Stimulated activated CD8-positive, alpha-beta memory T cell treated with anti-CD3 and anti-CD28 coated beads, Interleukin-7, amount 100 ng/mL, for 24 hours (primary cell): ENCODE measurements at regions not wholly inside any gene's neighbourhood (a gene's known extent, or its start where the extent isn't known, plus 50 kb on each side); places are given as distances from the start of the nearest gene placed in this dataset.

Experiments used
- DNase-seq: peaks from one replicate; pipeline ENCODE4 v3.0.0-alpha.2; 2020; ENCODE audit warnings: low read depth

DNA sequence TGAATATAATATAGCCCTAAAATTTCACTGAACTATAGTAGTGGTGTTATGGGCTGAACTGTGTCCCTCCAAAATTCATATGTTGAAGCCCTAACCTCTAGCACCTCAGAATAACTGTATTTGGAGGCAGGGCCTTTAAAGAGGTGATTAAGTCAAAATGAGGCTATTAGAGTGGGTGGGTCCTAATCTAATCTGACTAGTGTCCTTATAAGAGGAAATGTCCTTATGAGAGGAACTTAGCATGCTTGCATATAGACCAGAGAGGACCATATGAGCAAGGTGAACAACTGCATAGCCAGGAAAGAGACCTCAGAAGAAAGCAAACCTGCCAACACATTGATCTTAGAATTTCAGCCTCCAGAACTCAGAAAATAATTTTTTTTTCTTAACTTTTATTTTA lies 238.4 kb downstream of the ZEB2 start:
- DNase-seq, result no peak

DNA sequence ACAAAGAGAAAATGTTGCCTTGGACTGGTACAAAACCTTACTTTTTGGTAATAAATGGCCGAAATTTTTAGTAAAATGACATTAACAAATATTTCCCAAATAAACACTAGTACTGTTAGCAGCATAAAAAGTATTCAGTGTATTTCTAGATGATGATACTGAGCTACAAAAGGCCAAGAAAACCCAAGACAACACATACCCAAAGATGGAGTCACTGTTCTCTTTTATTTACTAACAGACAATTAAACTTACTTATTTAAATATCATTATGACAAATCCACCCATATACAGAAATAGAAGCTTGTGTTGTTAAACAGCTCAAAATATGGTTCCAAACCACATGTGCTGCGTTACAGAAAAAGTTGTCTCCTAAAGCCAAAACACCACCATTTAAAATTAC lies 239.9 kb downstream of the ZEB2 start:
- no peak for DNase-seq

DNA sequence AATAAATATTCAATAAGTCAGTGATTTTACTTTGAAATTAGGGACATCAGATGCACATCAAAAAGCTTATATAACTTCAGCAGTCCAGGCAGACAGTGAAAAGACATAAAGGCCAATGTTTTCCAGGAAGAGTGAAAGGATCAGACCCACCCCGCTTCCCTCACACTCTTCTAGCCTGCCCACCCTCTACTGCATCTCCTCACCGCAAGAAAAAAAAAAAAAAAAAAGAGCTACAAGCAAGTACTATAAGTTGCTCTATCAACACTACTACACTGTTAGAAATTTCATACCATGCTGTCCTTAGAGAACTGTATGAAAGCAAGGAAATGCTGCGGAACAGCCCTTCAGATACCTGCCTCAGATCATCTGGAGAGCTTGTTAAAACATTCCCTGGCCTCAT lies 240.8 kb downstream of the ZEB2 start:
- DNase-seq, result no peak

DNA sequence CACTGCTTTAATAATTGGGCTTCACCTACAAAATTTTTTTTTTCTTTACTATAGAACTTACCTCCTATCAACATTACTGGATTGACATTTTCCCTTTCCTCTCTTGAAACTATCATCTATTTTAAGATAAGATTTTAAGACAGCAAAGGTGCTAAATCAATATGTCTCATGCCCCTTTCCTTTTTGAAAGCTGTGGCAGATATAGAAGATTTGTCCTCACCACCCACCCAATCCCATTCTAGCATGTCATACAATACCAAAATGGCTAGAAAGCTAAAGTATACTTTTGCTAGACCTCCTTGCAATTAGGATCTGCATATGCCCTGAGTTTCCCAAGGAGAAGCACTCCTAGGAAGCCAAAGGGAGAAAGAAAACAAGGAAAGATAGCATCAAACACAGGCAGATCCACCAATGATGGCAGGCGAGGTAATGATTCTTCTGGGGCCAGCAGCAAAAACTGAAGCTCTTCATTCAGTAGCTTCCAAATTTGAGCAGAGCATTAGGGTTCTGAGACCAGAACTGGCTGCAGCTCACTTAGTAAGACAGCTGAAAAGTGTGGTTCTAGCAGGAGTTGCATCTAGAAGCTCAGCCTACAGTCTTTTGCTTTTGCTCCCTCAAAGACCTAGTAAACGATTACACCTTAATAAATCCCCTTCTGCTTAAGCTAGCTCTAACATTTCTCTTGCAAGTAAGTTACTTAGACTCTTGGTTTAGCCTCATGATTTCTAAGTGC lies 242.1 kb downstream of the ZEB2 start:
- no peak for DNase-seq

DNA sequence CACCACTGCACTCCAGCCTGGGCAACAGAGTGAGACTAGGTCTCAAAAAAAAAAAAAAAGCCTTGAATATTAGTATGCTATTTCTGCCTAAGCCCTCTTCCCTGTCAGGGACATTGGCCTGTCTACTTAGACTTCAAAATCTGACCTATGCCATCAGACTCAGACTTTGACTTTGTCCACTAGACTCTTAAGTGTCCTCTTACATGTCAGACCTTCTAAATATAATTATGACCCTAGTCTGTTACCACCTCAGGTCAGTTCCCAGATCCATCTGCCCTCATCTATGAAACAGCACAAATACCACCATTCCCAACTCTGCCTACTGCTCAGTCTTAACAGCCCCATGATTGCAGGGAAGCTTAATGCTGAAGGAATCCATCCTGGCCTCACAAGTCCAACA lies 244.6 kb downstream of the ZEB2 start:
- no peak for DNase-seq

DNA sequence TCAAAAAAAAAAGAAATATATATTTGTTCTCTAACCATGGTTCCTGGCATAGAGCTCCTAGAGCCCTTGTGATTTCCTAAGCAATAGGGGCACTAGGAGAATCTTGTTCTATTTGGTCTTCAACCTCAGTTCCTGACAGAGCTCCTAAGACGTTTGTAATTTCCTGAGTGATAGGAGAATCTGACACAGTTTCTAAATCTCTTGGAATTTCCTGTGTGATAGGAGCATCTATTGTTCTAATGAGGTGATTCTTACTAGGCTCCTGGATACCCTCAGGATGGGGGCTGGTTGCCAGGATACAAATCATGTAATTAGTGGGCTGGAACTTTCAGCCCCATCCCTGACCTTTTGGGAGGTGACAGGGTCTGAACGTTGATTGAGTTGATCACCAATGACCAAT lies 245.8 kb downstream of the ZEB2 start:
- DNase-seq, result no peak

DNA sequence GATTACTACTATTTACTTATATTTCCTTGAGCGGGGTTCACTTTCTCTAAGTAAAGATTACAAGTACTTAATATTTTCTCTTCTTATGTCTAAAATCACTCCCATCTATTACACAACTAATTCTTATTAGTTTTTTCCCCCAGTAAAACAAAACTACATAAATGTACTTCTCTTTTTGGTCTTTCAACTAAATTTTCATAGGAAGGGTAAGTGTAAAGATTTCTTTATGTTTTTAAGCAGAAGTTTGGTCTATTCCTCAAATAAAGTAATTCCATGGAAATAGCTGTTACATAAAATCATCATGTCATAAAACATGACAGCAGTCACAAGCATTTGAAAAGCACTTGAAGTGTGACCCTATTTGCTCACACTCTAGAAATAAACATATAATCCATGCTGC lies 249.0 kb downstream of the ZEB2 start:
- DNase-seq, result no peak

DNA sequence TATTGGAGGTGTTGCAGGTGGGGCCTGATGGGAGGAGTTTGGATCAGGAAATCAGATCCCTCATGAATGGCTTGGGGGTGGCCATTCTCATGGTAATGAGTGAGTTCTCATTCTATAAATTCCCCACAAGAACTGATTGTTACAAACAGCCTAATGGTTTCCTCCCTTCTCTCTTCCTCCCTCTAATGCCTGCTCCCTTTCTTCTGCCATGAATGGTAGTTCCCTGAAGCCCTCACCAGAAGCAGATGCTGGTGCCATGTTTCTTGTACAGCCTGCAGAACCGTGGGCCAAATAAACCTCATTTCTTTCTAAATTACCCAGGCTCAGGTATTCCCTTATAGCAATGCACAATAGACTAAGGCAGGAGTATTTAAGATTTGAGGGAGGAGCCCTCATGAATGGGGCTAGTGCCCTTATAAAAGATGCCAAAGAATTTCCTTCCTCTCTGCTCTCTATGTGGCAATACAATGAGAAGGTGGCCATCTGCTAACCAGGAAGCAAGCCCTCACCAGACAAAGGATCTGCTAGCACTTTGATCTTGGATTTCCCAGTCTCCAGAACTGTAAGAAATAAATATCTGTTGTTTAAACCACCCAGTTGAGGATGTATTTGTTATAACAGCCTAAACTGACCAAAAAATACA lies 251.8 kb downstream of the ZEB2 start:
- DNase-seq, result no peak

DNA sequence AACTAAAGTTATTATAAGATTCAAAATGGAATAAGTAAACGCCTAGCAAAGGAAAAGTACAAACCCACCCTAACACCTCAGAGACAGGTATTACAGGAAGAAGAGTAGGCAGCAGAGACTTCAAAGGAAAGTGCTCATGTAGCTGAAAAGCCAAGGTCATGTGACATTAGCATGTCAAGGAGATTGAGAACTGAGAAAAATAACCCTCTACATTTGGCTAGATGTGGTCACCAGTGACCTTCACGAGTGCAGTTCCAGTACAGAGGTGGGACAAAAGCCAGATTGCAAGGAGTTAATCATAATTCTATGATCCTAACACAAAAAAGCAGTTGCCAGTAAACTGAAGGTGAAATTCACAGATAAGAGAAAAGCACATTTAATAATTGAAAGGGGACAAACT lies 252.7 kb downstream of the ZEB2 start:
- DNase-seq, result no peak

DNA sequence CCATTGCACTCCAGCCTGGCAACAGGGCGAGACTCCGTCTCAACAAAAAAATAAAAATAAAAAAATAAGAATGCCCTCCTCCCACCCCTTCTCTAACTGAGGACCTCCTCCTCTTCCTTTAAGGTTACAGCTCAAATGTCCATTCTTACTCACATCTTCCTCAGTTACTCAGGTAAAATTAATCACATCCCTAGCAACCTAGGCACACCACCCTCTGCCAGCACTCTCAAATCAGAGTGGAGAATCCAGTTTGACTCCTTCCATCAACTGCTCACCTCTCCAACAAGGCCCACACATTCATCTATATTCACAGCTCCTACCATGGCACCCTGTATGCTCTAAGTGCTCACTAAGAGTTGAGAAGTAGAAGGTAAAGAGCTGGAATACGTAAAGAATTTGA lies 254.3 kb downstream of the ZEB2 start:
- no peak for DNase-seq

DNA sequence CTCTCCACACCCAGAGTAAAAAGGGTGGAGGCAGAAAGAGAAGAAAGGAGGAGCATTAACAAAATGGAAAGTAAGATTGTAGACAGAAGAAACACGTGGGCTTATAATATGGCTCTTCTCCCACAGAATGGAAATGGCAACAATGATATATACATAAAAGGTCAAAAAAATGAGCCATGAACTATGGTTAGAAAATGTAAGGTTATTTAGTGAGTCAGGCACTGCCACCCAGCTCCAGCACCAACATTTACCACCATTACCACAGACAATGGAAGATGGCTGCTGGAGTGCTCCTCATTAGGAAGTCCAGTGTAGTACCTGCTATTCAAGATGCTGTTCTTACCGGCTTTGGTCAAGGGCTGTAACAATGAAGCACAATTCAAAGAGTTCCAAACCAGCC lies 258.0 kb downstream of the ZEB2 start:
- no peak for DNase-seq

DNA sequence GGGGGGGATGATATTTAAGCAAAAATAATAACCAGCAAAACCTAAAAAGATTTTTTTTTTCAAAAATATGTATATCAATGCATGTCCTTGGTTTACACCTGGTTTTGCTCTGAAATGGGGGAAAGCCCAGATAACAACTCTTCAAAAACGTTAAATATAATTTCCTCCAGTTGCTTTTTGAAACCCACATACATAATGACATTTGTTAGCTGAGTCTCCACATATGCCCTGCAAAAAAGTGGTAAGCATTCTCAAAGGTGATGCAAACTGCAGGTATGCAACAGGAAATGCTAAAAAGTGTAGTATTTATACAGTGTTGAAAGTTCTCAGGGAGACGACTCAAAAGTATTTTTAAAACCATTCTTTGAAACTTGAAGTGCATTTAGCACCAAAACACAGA lies 258.6 kb downstream of the ZEB2 start:
- DNase-seq, result no peak

DNA sequence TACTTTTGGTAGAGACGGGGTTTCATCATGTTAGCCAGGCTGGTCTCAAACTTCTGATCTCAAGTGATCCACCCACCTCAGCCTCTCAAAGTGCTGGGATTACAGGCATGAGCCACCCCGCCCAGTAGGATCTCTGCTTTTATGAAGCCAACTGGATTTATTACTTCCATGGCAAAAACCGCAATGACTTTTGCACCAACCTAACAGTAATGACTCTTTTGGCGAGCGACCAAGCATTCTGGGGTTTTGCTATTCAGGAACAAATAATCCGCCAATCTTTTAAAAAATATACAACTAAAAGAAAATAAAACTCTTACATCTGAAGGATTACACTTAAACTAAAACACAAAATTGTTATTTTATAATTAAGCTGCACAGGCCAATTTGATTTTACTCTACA lies 260.6 kb downstream of the ZEB2 start:
- no peak for DNase-seq

DNA sequence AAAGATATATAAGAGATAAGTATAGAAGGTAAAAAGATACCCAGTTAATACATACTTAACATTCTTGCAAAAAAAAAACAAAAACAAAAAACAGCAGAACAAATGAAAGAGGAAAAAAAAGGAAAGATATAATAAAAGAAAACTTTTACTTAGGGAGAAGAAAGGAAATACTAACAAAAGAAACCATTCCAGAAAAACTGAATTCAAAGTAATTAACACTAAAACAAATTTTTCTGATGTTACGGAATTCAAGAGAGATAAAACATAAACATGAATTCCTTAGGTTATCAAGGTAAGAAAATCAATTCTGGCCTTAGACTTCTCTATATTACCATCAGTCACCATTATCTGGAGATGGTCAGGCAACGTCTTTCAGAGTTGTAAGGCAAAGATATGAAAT lies 261.8 kb downstream of the ZEB2 start:
- DNase-seq, result no peak

DNA sequence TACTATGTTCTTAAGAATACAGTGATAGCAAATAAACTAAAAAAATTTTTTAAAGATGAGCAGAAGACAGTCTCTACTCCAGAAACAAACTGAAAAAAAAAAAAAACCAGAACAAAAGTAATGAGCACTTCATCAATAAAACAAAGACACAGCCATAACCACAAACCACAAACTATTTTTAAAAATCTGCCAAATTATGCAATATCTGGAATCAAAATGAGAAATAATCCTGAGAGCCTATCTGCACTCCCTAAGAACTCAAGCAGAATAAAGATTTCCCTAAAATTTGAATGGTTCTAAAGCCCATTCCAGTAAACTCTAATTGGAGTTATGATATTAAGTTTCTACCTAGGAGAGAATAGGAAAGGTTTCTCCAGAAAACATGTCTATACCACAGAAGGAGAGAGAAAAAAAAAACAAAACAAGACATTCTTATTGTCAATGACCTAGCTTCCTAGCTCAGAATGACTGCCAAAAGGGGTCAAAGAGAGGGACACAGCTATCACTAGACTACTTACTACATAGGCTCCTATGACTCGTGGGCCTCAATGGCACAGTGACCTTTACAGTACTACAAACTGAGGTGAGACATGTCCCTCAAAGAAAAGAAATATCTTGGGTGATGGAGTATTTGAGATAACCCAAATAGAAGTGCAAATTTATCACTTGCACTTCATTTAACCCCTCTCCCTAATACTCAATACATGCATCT lies 262.8 kb downstream of the ZEB2 start:
- no peak for DNase-seq

DNA sequence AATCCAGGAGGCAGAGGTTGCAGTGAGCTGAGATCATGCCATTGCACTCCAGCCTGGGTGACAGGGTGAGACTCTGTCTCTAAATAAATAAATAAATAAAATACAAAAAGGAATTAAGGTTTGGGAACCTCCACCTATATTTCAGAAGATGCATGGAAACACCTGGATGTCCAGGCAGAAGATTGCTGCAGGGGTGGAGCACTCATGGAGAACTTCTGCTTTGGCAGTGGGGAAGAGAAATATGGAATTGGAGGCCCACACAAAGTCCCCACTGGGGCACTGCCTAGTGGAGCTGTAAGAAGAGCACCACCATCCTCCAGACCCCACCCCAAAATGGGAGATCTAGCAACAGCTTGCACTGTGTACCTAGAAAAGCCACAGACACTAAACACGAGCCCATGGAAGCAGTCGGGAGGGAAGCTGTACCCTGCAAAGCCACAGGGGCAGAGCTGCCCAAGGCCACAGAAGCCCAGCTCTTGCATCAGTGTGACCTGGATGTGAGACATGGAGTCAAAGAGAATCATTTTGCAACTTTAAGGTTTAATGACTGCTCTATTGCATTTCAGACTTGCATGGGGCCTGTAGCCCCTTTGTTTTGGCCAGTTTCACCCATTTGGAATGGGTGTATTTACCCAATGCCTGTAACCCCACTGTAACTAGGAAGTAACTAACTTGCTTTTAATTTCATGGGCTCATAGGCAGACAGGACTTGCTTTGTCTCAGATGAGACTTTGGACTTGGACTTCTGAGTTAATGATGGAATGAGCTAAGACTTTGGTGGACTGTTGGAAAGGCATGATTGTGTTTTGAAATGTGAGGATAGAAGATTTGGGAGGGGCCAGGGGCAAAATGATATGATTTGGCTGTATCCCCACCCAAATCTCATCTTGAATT lies 265.3 kb downstream of the ZEB2 start:
- DNase-seq, result no peak

DNA sequence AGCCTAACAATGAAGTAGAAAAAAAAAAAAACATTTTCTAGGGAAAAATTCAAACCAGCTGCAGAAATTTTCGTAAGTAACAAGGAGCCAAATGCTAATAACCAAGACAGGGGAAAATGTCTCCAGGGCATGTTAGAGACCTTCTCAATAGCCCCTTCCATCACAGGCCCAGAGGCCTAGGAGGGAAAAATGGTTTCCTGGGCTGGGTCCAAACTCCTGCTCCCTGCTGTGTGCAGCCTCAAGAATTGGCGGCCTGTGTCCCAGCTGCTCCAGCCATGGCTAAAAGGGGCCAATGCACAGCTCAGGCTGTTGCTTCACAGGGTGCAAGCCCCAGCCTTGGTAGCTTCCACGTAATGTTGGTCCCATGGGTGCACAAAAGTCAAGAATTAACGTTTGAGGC lies 266.2 kb downstream of the ZEB2 start:
- DNase-seq, result no peak

DNA sequence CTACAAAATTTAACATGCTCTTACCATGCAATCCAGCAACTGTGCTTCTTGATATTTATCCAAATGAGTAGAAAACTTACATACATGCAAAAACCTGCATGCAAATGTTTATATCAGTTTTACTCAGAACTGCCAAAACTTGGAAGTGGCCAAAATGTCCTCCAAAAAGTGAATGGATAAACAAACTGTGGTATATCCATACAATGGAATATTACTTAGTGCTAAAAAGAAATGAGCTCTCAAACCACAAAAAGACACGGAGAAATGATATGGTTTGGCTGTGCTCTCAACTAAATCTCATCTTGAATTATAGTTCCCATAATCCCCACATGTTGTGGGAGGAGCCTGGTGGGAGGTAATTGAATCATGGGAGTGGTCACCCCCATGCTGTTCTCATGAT lies 267.2 kb downstream of the ZEB2 start:
- no peak for DNase-seq

DNA sequence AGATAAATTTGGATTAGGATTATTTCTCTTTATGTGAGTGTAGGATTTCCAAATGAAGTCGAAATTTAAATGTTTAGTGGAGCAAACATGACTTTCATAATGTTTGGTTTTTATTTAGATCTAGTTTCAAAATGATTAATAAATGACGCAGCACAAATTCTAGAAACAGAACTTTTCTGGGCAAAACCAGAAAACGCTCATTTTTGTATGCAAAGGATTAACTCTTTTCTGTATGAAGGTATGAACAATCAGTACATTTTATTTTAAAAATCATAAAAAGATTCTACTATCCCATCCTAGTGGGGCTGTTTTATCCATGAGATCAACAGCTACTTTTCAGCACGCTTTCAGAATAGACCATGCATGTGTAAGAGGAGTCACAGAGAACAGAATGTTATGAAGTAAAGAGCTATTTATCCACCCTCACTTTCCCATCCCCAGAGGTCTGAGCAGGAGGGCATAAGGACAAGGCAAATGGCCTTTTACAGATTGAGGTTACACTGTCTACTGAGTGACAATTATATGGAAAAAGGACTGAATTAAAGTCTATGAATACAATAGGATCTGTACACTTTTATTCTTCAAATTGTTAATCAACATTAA lies 270.8 kb downstream of the ZEB2 start:
- DNase-seq, result no peak

DNA sequence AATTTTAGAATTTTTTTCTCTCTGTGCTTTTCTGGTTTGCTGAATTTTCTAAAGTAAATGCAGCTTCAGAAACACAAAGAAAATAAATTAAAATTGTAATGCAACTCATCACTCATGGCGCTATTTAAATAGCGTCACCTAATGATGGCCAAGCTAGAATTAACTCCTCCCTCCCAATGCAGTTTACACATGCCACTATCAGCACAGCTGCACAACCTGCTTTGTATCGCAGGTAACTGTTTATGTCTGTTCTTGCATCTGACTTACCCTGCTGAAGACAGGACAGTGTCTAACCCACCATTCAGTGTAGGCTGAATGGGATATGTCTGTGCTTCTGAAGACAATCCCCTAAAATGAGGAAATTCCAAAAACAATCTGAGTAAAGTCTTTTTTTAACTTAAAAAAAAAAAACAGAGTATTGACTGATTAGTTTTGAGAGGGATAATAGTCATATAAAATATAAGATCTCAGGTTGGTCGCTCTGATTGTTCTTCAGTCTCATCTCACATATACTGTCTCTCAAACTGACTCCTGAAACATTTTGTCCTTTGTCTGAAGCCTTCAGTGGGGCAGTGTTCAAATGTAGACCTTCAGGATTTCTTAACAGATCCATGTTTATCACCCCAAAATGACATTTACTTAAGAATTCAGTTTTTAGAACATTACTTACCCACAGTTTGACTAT lies 271.4 kb downstream of the ZEB2 start:
- no peak for DNase-seq

DNA sequence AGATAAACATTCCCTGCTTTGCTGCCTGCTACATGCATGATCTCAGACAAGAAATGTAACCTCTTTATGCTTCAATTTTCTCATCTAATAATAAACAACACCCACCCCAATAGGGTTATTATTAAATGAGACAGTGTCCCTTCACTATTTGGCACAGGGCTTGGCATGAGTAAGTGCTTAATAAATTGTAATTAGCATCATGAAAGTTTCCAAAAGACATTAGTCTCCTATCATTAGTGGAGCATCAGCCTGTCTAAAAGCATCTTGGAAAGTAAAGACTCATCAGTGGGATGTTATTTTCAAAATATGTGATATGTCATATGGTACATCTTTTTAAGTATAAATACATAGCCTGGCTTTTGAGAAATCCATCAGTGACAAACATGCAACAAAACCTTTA lies 275.0 kb downstream of the ZEB2 start:
- DNase-seq, result no peak

DNA sequence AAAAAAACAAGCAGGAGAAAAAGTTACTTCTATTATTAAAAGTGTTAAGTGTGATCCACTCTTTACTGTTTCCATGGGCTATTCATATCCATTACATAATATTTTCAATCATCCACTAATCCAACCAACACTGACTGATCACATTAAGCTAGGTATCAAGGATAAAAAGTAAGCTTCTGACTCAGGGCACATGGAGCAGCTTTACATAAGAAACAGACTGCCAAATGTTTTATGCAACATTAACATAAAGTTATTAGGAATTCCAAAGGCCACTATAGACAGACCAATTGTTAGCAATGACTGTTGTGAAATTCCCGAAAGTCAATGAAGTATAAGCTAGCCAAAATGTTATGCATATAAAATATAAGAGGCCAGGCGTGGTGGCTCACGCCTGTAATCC lies 277.6 kb downstream of the ZEB2 start:
- DNase-seq, result no peak
